ENCODE measurements at regions not wholly inside any gene's neighbourhood (a gene's known extent, or its start where the extent isn't known, plus 50 kb on each side); places are given as distances from the start of the nearest gene placed in this dataset.

DNA sequence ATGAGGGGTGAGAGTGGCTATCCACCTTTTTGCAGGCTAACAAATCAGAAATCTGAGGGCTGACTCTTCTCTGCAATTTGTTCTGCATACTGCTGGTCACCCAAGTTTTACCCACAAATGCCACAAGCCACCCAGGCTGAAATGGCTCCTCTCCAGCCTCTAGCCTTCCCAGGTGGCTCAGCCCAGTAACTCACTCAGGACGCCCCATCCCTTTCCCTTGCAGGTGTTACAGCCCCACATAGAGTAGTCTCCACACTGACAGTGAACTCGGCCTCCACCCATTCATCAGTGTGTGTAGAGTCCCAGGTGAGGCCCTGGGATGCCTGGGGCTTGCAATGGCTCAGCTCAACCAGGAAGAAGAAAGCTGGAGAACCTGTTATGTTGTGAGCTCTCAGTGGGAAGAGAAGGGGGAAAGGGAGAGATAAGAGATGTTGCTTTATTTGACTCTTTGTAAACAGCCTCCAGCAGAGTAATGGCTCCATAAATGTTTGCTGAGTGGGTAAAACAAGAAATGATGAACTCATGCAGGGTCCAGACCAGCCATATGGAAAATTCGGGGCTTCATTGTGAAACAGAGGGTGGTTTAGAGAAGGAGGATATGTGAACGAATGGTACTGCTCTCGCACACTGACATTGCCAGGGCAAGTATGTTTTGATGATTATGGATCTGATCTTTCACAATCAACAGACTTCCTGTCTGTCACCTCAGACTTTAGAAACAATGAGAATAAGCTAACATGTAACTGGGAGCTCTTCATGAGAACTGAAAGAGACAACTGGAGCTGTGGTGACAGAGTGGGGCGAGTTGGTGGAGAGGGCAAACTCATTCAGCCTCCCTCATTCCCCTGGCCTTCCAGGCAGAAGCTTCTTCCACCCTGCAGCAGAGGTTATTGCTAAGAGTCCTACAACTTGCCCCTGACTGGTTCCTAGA, 74.2 kb upstream of the RFC3 start:
- ATAC-seq (no peak), DNase-seq (no peak)
- intact Hi-C loops (cut with DNase I, micrococcal nuclease): no loop called here

DNA sequence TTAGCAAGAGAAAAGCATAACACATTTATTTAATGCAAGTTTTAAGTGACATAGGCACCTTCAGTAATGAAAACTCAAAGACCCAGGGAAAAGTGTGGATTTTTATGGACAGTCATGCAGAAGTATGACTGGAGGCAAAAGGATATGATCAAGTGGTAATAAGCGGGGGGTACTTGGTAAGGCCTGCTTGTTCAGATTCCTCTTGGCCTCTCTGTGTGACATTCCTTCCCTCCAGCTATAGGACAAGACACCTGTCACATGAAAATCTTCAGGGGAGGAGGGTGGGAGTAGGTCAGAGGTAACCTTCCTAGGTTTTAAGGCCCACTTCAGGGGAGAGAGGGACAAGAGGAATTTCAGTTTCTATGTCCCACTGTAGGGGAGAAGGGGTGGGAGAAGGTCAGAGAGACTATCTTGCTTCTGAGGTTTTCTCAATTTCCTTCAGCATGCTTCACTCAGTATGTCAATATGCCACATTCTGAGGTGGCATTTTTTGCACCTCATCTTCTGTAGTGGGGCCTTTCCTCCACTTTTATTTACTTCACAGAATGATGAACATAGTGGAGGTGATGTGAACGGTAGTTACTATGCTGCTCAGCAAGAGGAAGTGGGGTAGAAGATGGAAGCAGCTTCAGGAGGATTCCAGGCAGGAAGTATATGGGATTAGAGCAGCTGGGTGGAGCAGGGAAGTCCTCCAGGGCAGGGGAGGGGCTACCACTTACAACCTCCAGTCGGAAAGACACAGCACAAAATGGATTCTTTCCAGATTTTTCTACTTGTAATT, 73.2 kb upstream of the RFC3 start:
- DNase-seq (no peak), ATAC-seq (peak; percentile 52)
- intact Hi-C loops (cut with DNase I, micrococcal nuclease): no loop called here

DNA sequence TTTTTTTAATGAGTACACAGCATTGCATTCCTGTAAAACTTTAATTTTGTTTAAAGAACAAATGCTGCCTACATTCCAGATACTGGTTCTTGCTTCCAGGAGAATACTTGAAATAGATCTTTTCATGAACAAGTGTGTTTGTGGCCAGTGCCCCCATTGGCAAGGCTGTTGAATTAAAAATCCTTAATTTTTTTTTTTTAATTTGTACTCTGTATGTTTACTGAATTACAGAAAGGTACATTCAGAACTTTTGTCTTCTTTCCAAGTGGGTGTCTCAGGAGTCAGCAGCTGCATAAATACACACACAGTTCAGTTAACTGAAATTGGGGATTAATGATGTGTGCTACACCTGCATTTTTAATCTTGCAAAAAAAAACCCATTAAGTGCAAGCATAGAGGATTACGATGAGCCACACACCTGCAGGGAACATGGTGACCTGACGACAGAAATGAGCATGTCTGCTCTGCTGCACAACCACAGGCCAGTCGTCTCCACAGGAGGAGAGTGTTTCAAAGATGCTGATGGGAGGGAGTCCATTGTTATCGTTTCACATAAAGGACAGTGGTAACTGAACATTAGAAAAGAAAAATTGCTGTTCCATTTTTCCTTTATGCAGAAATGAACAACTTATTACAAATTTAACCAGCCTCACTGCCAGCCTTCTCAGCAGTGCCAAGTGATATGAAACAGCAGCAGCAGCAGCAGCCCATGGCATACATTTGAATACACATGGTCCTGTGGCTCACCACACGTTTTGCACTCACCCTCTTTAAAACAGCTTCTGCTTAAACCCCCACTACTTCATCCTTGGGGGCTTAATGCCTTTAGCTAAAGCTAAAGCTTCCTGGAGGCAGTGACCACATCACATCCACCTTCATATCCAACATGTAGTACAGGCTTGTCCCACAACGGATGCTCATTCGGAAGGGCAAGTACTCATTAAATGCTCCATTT, 72.3 kb upstream of the RFC3 start:
- no peak for DNase-seq
- intact Hi-C loops (cut with DNase I, micrococcal nuclease): no loop called here
- ATAC-seq: no peak

DNA sequence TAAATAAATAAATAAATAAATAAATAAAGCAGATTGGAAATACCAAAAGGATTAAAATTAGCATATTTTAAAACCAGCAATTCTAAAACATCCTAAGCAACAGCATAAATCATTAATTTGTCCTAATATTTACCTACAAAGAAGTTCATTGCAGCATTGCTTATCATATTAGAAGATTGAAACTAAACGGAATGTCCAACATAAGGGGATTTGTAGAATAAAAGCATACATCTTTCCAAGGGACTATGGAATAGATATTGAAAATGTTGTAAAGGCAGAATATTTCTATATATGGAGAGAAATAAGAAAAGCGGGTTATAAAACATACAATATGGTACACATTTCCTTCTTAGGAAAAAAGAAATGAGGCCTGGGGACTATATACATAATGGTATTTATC, 71.1 kb upstream of the RFC3 start:
- ATAC-seq: no peak
- DNase-seq: no peak
- intact Hi-C loops (cut with DNase I, micrococcal nuclease): no loop called here

DNA sequence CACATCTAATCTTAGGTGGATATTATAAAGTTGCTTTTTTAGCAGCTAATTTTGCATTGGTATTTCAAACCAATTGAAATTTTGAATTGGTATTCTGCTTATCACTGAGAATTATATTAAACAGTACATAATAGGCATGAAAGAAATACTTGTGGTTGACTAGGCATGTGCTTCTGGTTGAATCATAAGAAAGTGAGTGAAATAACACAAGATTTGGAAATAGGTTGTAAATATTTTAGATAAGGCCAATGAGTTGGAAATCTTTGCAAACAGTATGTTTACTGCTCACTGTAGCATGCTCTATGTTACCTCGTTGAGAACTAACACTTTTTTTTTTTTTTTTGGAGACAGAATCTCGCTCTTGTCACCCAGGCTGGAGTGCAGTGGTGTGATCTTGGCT, 66.8 kb upstream of the RFC3 start:
- ATAC-seq: no peak
- intact Hi-C loops (cut with DNase I, micrococcal nuclease): no loop called here

DNA sequence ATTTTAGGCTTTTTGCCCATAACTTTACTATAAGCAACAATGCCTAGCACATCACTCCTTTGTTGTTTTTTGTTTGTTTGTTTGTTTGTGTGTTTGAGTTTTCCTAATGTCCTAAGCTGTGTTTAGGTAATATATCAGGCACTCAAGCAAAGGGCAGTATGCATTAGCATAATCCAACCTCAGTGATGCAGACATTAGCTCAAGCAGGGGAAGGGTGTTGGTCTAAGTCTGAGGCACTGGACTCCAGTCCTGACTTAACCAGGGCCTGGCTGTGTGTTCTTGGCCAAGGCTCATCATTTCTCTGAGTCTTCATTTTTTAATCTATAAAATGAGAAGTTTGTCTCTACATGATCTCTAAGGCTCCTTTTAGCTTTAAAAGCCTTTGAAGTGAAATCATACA, 65.9 kb upstream of the RFC3 start:
- DNase-seq (no peak), ATAC-seq (no peak)
- intact Hi-C loops (cut with DNase I, micrococcal nuclease): no loop called here

More for the DNA sequence above, 66.8 kb upstream of the RFC3 start:
- no peak for DNase-seq

DNA sequence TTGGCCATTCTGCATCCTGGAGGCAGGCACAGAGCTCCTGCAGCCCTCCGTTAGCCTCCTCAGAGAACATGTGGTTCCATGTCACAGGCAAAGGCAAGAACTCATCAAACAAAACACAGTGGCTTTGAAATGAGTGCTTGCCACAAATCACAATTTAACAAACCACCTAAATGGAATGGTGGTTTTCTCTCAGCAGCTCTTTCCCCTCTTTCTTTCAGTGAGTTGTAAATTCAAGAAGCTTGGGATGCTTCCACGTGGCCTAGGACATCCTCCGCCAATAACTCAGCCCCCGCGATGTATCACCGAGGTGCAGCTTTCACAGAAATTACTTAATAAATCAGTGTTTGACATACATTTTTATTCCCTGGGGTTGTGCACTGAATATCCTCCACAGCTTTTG, 65.4 kb upstream of the RFC3 start:
- no peak for ATAC-seq
- DNase-seq: no peak

DNA sequence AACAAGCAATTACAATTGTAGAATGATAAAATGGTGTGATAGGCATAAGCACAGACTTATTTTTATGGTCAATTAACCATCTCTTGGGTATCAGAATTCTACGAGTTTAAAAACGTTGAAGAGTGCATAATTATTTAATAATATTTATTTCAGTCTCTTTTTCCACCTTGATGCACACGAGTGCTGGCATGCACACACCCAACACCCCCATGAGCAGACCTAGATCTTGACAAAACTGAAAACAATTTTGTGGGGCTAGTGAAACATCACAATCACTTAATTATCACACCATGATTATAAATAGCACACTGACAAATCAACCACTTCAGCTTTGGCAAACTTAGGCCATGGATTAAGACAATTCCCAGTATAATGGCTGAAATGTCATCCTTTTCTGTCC, 61.0 kb upstream of the RFC3 start:
- no peak for ATAC-seq
- DNase-seq: no peak
- intact Hi-C loops (cut with DNase I, micrococcal nuclease): no loop called here

More for the DNA sequence above, 65.4 kb upstream of the RFC3 start:
- intact Hi-C loops (cut with DNase I, micrococcal nuclease): no loop called here

DNA sequence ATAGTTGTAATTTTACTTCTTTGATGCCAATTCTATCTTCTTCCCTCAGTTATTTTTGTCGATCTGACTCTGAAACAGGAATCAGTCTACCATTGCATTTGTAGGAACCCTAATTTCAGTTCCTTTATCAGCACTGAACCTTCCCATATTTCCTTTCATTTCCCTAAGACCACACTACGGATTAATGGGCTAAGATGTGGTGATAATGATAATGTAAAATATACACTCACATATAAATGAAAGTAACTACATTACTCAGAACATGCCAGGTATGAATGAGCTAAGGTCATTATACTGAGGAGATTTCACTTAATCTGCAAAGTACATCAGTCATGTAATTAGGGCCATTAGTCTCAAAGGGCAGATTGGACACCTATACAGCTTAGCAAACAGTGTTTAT, 60.2 kb upstream of the RFC3 start:
- DNase-seq: no peak
- no peak for ATAC-seq
- intact Hi-C loops (cut with DNase I, micrococcal nuclease): no loop called here

DNA sequence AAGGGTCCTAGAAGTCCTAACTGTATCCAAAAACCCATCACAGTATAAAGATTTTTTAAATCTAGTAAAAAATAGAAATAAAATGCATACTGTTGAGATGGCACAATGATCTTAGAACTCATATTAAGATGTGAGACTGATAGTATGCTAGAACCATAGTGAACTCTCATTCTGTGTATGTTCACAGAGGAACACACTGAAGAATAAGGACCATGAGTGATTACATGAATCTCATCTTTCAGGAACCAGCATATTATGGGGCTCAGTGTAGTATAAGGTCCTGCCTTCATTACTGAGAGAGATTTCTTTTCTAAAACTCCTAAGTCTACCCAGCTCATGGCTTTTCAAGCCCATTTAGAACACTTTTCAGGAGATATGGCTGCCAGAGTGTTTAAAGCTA, 59.8 kb upstream of the RFC3 start:
- intact Hi-C loops (cut with DNase I, micrococcal nuclease): no loop called here
- ATAC-seq (no peak), DNase-seq (no peak)

DNA sequence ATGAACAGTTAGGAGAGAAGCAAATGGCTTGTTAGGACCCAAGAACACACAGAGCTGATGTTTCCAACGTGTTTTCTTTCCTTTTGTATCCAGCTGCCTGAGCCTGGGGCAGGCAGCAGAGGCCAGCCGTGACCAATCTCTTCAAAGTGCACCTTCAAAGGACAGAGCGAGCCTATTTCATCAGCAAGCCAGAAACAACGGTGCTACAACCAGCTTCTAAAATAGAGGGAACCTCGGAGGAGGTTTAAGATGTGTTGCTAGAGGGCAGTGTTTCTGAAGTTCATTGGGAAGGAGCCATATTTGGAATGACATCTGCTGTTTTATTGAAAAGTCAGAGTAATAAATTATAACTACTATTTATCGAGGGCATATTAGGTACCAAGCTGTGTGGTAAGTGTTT, 56.2 kb upstream of the RFC3 start:
- DNase-seq (no peak), ATAC-seq (no peak)
- intact Hi-C loops (cut with DNase I, micrococcal nuclease): no loop called here

DNA sequence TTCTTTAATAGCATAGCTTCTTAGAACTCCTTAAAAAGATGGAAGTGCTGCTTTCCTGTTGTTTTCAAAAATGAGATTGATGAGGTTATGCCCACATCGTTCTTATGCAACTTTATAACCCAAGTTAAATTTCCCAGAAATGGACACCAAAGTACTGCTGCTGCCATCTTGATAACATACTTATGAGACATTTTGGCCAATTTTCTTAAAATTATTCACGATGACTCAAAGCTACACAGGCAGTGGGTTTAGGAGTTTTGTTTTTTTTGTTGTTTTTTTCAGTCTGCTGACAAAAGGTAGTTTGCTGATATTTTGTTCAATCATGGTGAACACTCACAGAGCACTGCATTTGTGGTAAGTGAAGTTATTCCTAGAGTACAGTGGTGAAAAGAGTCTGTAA, 54.9 kb upstream of the RFC3 start:
- DNase-seq (no peak), ATAC-seq (no peak)
- intact Hi-C loops (cut with DNase I, micrococcal nuclease): no loop called here

DNA sequence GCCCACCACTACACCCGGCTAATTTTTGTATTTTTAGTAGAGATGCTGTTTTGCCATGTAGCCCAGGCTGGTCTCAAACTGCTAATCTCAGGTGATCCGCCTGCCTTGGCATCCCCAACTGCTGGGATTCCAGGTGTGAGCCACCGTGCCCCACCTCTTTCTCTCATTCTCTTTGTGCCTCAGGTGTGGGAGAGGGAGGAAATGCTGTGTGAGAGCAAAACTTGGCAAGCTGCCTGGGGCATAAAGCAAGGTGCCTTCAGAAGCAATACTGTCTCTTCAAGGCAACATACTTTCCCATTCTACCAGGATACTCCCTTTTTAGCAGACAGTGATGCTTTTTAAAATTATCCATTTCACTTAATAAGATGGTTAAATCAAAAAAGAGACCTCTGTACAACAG, 53.2 kb upstream of the RFC3 start:
- DNase-seq (no peak), ATAC-seq (no peak)
- intact Hi-C loops (cut with DNase I, micrococcal nuclease): no loop called here

DNA sequence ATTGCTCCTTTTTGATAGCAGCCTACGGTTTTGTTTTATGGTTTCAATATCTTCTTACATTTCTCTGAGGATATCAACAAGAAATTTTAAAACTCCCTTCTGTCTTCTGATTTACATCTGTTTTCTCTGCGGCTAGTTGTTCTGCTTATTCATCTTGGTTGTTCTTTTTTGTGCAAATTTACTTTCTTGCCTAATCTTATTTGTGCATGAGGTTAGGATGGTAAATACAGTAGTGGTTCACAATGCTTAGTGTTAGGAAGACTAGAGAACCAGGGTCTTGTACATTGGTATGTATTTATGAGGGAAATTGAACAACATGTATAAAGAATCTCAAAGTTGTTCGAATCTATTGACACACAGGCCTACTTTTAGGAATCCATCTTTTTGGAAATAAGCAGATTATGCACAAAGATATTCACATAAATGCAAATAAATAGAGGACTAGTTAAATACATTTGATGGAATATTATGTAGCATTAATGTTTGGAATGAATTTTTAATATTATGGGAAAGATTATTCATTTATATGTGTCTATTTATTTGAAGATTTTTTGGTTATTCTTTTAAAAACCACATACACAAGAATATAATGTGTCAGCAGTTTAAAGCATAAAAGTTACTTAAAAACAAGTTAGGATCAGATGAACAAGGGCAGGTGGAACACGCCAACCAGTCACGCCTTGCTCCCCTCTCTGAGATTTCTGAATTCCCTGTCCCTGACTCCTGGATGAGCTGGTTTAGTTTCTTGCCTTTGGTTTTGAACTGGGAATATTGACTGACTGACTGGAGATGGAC, 51.4 kb upstream of the RFC3 start:
- ATAC-seq (no peak), DNase-seq (no peak)
- intact Hi-C loops (cut with DNase I, micrococcal nuclease): no loop called here

DNA sequence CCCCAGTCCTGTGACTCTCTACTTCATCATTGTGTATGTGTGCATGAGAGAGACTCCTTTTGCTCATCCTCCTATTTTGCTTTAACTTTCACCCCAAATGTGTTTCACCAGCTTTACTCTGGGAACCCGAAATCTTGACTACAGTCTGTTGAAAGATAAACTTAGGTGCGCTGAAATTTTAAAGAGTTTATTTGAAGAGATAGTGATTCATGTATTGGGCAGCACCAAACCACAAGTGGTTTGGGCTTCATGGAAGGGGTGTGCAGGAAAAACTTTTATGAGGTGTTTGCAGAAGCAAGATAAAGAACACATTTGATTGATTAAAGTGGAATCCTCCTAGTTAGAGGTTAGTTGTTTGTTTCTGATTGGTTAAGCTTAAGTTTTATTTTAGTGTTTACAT, 50.8 kb upstream of the RFC3 start:
- intact Hi-C loops (cut with DNase I, micrococcal nuclease): no loop called here

More for the DNA sequence above, 50.8 kb upstream of the RFC3 start:
- no peak for DNase-seq
- ATAC-seq: no peak

All from left colon (tissue), 2 donors.